ENCODE measurements at regions not wholly inside any gene's neighbourhood (a gene's known extent, or its start where the extent isn't known, plus 50 kb on each side); places are given as distances from the start of the nearest gene placed in this dataset.

- H3K27ac ChIP-seq = no peak overlapping the region
- WGBS (ENCODE audit: low lambda C conversion rate, missing lambda C conversion rate) = 94% methylated on average over 3 of the region's 3 CpGs
- H4K20me1 ChIP-seq (ENCODE audit: insufficient read depth, poor library complexity, severe bottlenecking) = no peaks in the 10 kb centered on the region
- no peak for DNase-seq (ENCODE audit: low spot score)
- H3K4me2 ChIP-seq = no peak overlapping the region
- no peaks in the 10 kb centered on the region for H3K9me2 ChIP-seq (replicated peaks; ENCODE audit: insufficient read depth)
- H3K9me3 ChIP-seq (ENCODE audit: low read depth) = peaks cover under 1% of the 10 kb centered on the region
- H3K4me3 ChIP-seq = no peak overlapping the region
- H3K27me3 ChIP-seq = no peaks in the 10 kb centered on the region
- H2AFZ ChIP-seq = no peak overlapping the region
- H3K4me1 ChIP-seq (ENCODE audit: insufficient read depth) = peaks cover 5% of the 10 kb centered on the region
- no peaks in the 10 kb centered on the region for H3K36me3 ChIP-seq (replicated peaks; ENCODE audit: insufficient read depth, low read depth)
- H3K79me2 ChIP-seq = no peaks in the 10 kb centered on the region
- TF ChIP-seq, protein P1, sequence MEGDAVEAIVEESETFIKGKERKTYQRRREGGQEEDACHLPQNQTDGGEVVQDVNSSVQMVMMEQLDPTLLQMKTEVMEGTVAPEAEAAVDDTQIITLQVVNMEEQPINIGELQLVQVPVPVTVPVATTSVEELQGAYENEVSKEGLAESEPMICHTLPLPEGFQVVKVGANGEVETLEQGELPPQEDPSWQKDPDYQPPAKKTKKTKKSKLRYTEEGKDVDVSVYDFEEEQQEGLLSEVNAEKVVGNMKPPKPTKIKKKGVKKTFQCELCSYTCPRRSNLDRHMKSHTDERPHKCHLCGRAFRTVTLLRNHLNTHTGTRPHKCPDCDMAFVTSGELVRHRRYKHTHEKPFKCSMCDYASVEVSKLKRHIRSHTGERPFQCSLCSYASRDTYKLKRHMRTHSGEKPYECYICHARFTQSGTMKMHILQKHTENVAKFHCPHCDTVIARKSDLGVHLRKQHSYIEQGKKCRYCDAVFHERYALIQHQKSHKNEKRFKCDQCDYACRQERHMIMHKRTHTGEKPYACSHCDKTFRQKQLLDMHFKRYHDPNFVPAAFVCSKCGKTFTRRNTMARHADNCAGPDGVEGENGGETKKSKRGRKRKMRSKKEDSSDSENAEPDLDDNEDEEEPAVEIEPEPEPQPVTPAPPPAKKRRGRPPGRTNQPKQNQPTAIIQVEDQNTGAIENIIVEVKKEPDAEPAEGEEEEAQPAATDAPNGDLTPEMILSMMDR (IDR thresholded peaks at IDR 0.05; ENCODE audit: poor library complexity) = no peak
- TF ChIP-seq EZH2 (IDR thresholded peaks at IDR 0.05; ENCODE audit: borderline replicate concordance) = no peak
- no peak for TF ChIP-seq EZH2phosphoT487 (IDR thresholded peaks at IDR 0.05; ENCODE audit: low read depth, severe bottlenecking, unreplicated experiment)
These were observed 69.1 kb downstream of the FOXD1 start for GRCh38 chr5:73379435-73379834.

DNA sequence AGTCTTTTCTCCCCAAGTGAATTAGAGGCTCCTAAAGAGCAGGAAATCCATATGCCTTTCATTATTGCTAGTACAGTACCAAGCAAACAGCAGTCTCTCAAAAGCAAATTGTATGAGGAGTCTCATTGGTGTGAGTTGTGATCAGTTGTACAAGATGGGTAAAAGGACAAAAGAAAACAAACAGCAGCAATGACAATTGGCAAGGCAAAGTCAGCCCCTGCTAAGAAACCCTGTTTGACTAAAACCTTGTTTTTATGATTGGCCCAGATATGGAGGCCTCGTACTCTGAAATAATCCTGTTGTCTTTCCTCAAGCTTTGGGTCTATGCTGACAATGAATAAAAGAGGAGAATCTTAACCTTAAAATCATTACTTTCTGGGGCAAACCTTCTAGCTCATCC, 69.8 kb downstream of the FOXD1 start:
- TF ChIP-seq, protein P1 (IDR thresholded peaks at IDR 0.05; ENCODE audit: poor library complexity) = no peak
- TF ChIP-seq EZH2 (IDR thresholded peaks at IDR 0.05; ENCODE audit: borderline replicate concordance) (no peak), EZH2phosphoT487 (IDR thresholded peaks at IDR 0.05; ENCODE audit: low read depth, severe bottlenecking, unreplicated experiment) (no peak)
- no peaks in the 10 kb centered on the region for H3K9me2 ChIP-seq (replicated peaks; ENCODE audit: insufficient read depth)
- no peaks in the 10 kb centered on the region for H3K27me3 ChIP-seq
- no peaks in the 10 kb centered on the region for H4K20me1 ChIP-seq (ENCODE audit: insufficient read depth, poor library complexity, severe bottlenecking)
- 95% methylated on average over 1 of the region's 1 CpG for WGBS (ENCODE audit: low lambda C conversion rate, missing lambda C conversion rate)
- H3K4me3 ChIP-seq = no peak overlapping the region
- H3K36me3 ChIP-seq (replicated peaks; ENCODE audit: insufficient read depth, low read depth) = no peaks in the 10 kb centered on the region
- H3K4me2 ChIP-seq = no peak overlapping the region
- no peaks in the 10 kb centered on the region for H3K9me3 ChIP-seq (ENCODE audit: low read depth)
- no peak overlapping the region for H2AFZ ChIP-seq
- no peaks in the 10 kb centered on the region for H3K79me2 ChIP-seq
- H3K27ac ChIP-seq = no peak overlapping the region
- H3K4me1 ChIP-seq (ENCODE audit: insufficient read depth) = peaks cover 5% of the 10 kb centered on the region
- no peak for DNase-seq (ENCODE audit: low spot score)

DNA sequence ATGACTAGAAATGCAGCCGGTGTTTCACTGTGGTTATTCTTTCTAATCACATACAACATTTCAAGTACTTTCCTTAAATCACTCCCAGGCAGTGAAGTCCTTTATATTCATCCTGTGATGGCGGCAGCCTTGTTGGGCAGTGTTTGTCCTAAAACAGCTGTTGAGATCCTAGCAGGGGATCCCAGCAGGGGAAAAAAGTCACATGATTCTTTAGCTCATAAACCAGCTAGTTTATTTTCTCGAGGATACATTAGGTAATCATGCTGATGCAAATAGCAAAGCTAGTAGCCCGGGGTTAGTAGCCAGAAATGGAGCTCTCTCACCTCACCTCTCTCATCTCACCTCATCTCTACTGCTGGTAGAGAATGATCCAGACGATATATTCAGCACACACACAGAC, 70.5 kb downstream of the FOXD1 start:
- no peaks in the 10 kb centered on the region for H3K36me3 ChIP-seq (replicated peaks; ENCODE audit: insufficient read depth, low read depth)
- H3K4me2 ChIP-seq = no peak overlapping the region
- 43% methylated on average over 5 of the region's 5 CpGs for WGBS (ENCODE audit: low lambda C conversion rate, missing lambda C conversion rate)
- H3K9me3 ChIP-seq (ENCODE audit: low read depth) = no peaks in the 10 kb centered on the region
- no peak overlapping the region for H3K4me3 ChIP-seq
- H3K27me3 ChIP-seq = no peaks in the 10 kb centered on the region
- DNase-seq (ENCODE audit: low spot score) = no peak
- H3K9me2 ChIP-seq (replicated peaks; ENCODE audit: insufficient read depth) = no peaks in the 10 kb centered on the region
- H4K20me1 ChIP-seq (ENCODE audit: insufficient read depth, poor library complexity, severe bottlenecking) = no peaks in the 10 kb centered on the region
- TF ChIP-seq EZH2phosphoT487 (IDR thresholded peaks at IDR 0.05; ENCODE audit: low read depth, severe bottlenecking, unreplicated experiment) = no peak
- TF ChIP-seq, protein P1 (IDR thresholded peaks at IDR 0.05; ENCODE audit: poor library complexity) = no peak
- no peak for TF ChIP-seq EZH2 (IDR thresholded peaks at IDR 0.05; ENCODE audit: borderline replicate concordance)
- no peak overlapping the region for H2AFZ ChIP-seq
- H3K27ac ChIP-seq = no peak overlapping the region
- no peaks in the 10 kb centered on the region for H3K79me2 ChIP-seq
- H3K4me1 ChIP-seq (ENCODE audit: insufficient read depth) = peaks cover 5% of the 10 kb centered on the region
